ENCODE measurements at regions not wholly inside any gene's neighbourhood (a gene's known extent, or its start where the extent isn't known, plus 50 kb on each side); places are given as distances from the start of the nearest gene placed in this dataset.
A peak's percentile ranks its signal among the peaks of the same experiment; 100 is the strongest.

DNA sequence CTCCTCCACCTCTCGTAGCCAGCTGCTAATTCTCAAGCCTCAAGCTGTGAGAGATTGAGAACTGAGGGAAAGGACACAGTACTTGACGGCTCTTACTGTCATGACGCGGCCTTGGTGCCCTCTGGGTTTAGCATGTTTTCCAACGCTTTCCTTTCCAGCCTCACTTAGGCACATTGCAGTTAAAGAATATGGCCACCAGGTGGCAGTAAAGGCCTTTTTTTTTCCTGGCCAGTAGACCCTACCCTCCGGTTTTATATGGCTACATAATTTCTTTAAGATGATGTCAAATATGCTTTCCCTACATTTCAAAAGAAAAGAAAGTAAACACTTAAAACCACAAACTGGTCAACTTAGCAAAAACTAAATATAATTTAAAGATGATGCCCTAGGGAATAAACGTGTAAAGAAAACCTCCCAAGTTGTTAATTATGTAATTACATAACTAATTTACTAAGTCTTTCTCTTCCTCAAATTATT lies 56.8 kb upstream of the PRDX6 start:
- no peak overlapping the region for H3K9ac ChIP-seq
- peak overlapping the region; percentile 26; the same call in 1 of the 2 replicates for H3K4me2 ChIP-seq
- peak; percentile 99 for TF ChIP-seq CTCF (conservative IDR thresholded peaks at IDR 0.05; ENCODE audit: low read depth, low read length)
- H4K20me1 ChIP-seq (ENCODE audit: insufficient read depth), result no peaks in the 10 kb centered on the region; the same call in 1 of the 2 replicates
- no peak overlapping the region for H3K27ac ChIP-seq
- H3K4me3 ChIP-seq (IDR thresholded peaks at IDR 0.05; ENCODE audit: insufficient read depth, low read depth, low read length), result no peak overlapping the region
- peak overlapping the region; percentile 43 for H2AFZ ChIP-seq (ENCODE audit: low read depth)
- H3K79me2 ChIP-seq (ENCODE audit: insufficient read depth, low read depth), result no peaks in the 10 kb centered on the region
- H3K36me3 ChIP-seq (ENCODE audit: insufficient read depth), result no peaks in the 10 kb centered on the region
- H3K4me1 ChIP-seq (ENCODE audit: low read depth, poor library complexity, severe bottlenecking), result peaks cover 23% of the 10 kb centered on the region
- no peaks in the 10 kb centered on the region for H3K27me3 ChIP-seq (ENCODE audit: insufficient read depth, low read depth)

DNA sequence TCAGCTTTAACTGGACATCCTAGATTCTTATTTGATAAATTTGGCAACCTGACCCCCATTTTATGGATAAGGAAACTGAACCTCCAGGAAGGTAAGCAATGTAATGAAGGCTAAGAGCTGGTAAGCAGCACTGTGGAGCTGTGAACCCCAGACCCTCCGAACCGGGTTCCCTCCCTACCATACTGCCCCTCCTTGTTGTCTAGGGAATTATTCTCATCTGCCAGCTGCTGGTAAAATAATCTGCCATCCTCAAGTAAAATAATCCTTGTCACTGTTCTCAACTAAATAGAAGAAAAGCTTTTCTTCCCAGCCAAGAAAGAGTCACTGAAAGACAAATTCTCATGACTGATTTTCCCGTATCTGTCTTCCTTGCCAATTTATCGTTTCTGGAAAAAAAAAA lies 55.8 kb upstream of the PRDX6 start:
- no peak overlapping the region for H2AFZ ChIP-seq (ENCODE audit: low read depth)
- no peaks in the 10 kb centered on the region for H3K36me3 ChIP-seq (ENCODE audit: insufficient read depth)
- H3K79me2 ChIP-seq (ENCODE audit: insufficient read depth, low read depth), result no peaks in the 10 kb centered on the region
- no peak overlapping the region for H3K27ac ChIP-seq
- no peaks in the 10 kb centered on the region for H3K27me3 ChIP-seq (ENCODE audit: insufficient read depth, low read depth)
- no peak overlapping the region for H3K4me2 ChIP-seq
- no peak overlapping the region for H3K4me3 ChIP-seq (IDR thresholded peaks at IDR 0.05; ENCODE audit: insufficient read depth, low read depth, low read length)
- TF ChIP-seq CTCF (conservative IDR thresholded peaks at IDR 0.05; ENCODE audit: low read depth, low read length), result no peak
- H4K20me1 ChIP-seq (ENCODE audit: insufficient read depth), result no peaks in the 10 kb centered on the region; the same call in 1 of the 2 replicates
- no peak overlapping the region for H3K9ac ChIP-seq
- peaks cover 23% of the 10 kb centered on the region for H3K4me1 ChIP-seq (ENCODE audit: low read depth, poor library complexity, severe bottlenecking)

DNA sequence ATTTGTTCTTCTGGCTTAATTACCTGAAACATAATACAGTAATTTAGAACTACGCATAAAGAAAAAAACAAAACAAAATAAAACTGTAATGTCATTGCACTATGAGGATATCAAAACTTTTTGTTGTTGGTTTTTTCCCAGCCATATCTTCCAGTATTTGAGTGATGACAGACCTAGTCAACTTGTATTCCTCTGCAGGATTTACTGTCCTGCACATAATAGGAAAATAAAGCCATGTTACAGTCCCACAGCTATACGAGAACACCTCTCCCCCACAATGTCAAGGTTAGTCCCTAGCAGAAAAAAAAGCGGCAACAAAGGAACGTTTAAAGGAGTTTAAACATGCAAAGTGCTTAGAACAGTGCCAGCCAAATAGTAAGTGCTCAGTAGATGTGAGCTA lies 55.3 kb upstream of the PRDX6 start:
- TF ChIP-seq CTCF (conservative IDR thresholded peaks at IDR 0.05; ENCODE audit: low read depth, low read length), result no peak
- H4K20me1 ChIP-seq (ENCODE audit: insufficient read depth), result no peaks in the 10 kb centered on the region; the same call in 1 of the 2 replicates

DNA sequence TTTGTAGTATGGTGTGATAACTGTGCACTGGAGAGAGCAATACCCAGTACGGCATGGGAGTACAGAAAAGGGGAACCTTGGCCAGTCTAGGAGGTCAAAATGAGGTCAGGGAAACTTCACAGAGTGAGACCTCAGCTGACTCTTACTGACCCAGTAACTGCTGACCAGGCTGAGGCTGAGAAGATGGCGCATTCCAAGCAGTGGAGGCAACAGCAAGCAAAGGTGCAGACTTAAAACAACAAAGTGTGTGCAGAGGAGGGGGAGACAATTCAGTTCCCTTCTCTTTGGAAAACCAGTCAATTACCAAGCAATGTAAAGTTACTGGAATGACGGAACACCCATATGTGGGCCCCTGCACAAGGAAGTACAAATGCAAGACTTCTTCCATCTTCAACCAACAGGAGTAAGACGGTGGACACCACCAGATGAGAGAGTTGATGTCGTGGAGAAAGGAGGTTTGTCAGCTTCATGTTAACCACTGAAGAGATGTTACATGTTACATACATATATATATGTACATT lies 54.6 kb upstream of the PRDX6 start:
- no peak for TF ChIP-seq CTCF (conservative IDR thresholded peaks at IDR 0.05; ENCODE audit: low read depth, low read length)
- Histone ChIP-seq H3K4me2 (no peak overlapping the region), H2AFZ (ENCODE audit: low read depth) (no peak overlapping the region), H3K36me3 (ENCODE audit: insufficient read depth) (no peaks in the 10 kb centered on the region), H3K27me3 (ENCODE audit: insufficient read depth, low read depth) (no peaks in the 10 kb centered on the region), H3K79me2 (ENCODE audit: insufficient read depth, low read depth) (no peaks in the 10 kb centered on the region), H3K27ac (no peak overlapping the region), H3K4me1 (ENCODE audit: low read depth, poor library complexity, severe bottlenecking) (peaks cover 23% of the 10 kb centered on the region), H3K4me3 (IDR thresholded peaks at IDR 0.05; ENCODE audit: insufficient read depth, low read depth, low read length) (no peak overlapping the region), H4K20me1 (ENCODE audit: insufficient read depth) (no peaks in the 10 kb centered on the region; the same call in 1 of the 2 replicates), H3K9ac (no peak overlapping the region)

More for the DNA sequence above, 55.3 kb upstream of the PRDX6 start:
- Histone ChIP-seq H3K4me3 (IDR thresholded peaks at IDR 0.05; ENCODE audit: insufficient read depth, low read depth, low read length) (no peak overlapping the region), H3K36me3 (ENCODE audit: insufficient read depth) (no peaks in the 10 kb centered on the region), H3K27me3 (ENCODE audit: insufficient read depth, low read depth) (no peaks in the 10 kb centered on the region), H3K9ac (no peak overlapping the region), H3K27ac (no peak overlapping the region), H3K4me1 (ENCODE audit: low read depth, poor library complexity, severe bottlenecking) (peaks cover 23% of the 10 kb centered on the region), H3K79me2 (ENCODE audit: insufficient read depth, low read depth) (no peaks in the 10 kb centered on the region), H2AFZ (ENCODE audit: low read depth) (no peak overlapping the region), H3K4me2 (no peak overlapping the region)
